GM20000 (cell line): ENCODE measurements at regions not wholly inside any gene's neighbourhood (a gene's known extent, or its start where the extent isn't known, plus 50 kb on each side); places are given as distances from the start of the nearest gene placed in this dataset.

Experiments
- DNase-seq: peaks from one replicate; pipeline ENCODE4 v3.0.0; 2012; ENCODE audit warnings: low spot score
- CTCF ChIP-seq: IDR thresholded peaks from 2 replicates; pipeline ENCODE4 v1.5.1; 2012; ENCODE audit warnings: mild to moderate bottlenecking, control low read depth; ENCODE audit errors: extremely low read depth, missing control alignments

GRCh38 chr3:99586701-99587100 is 51.7 kb upstream of the COL8A1 start:
- no peak for DNase-seq

DNA sequence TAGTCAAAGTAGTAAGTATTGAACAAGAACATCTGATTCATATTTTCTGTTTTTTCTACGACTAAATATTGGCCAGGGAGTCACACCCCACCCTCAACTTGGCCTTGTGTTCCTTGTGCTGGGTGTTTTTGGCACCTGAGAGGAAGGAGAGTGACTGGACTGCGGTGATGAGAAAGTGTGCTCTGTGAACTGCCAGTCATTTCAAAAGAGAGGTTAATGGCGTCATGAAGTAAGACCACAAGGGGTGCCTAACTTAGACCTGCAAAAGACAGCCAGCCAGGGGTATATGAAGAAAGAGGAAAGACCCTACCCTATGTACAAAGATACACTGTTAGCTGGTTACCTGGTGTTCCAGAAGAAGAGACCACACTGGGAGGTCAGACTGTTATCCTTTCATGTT is 58.4 kb upstream of the COL8A1 start:
- TF ChIP-seq CTCF: no peak
- peak; percentile 13 for DNase-seq

More at GRCh38 chr3:99586701-99587100, 51.7 kb upstream of the COL8A1 start:
- no peak for TF ChIP-seq CTCF

- no peak for DNase-seq
- TF ChIP-seq CTCF: no peak
Observed at GRCh38 chr3:99579246-99579645, 59.1 kb upstream of the COL8A1 start.

- DNase-seq: no peak
- TF ChIP-seq CTCF: no peak
Observed at GRCh38 chr3:99578339-99578970, 59.9 kb upstream of the COL8A1 start.

GRCh38 chr3:99576904-99577559 is 61.4 kb upstream of the COL8A1 start:
- no peak for DNase-seq
- TF ChIP-seq CTCF: no peak

GRCh38 chr3:99575683-99576082 is 62.7 kb upstream of the COL8A1 start:
- TF ChIP-seq CTCF: no peak
- no peak for DNase-seq

- no peak for DNase-seq
- TF ChIP-seq CTCF: no peak
Observed at GRCh38 chr3:99570061-99570460, 68.3 kb upstream of the COL8A1 start.
